IMR-90 (cell line): ENCODE measurements at regions not wholly inside any gene's neighbourhood (a gene's known extent, or its start where the extent isn't known, plus 50 kb on each side); places are given as distances from the start of the nearest gene placed in this dataset.

ENCODE experiments used
- ATAC-seq: fragments of 200-7000 bp; cut with Tn5 transposase; 2 replicates; pipeline ENCODE4 v1.9.1; 2020; ENCODE audit warnings: low read depth, mild to moderate bottlenecking, moderate library complexity
- BruUV-seq: library from RNA; stranded (reverse); fragments of 400-500 nt; replicated peaks from 2 replicates; lab custom pipeline; 2021; lab: Mats Ljungman, UMichigan
- CTCF ChIA-PET: fragments of 300-600 bp; formaldehyde crosslinking; extraction: SDS; loops from one replicate; lab custom pipeline; 2021; ENCODE audit warnings: antibody characterized with exemption; lab: Yijun Ruan, JAX
- POLR2A ChIA-PET: fragments of 300-600 bp; sonication (Branson Sonifier 250); formaldehyde crosslinking; loops from one replicate; lab custom pipeline; 2022; ENCODE audit warnings: antibody characterized with exemption; ENCODE audit not compliant: unreplicated experiment; lab: Charles Lee
- DNase-seq: peaks from one replicate; pipeline ENCODE4 v3.0.0; 2013
- H2AFZ ChIP-seq: replicated peaks from 2 replicates; pipeline ENCODE3; 2013; ENCODE audit warnings: low read length, mild to moderate bottlenecking; ENCODE audit not compliant: poor library complexity
- H2AK5ac ChIP-seq: 2 replicates; pipeline ENCODE4 v1.6.1; 2013; ENCODE audit warnings: low read depth, low read length, inconsistent platforms
- H2AK9ac ChIP-seq: replicated peaks from 2 replicates; pipeline ENCODE3; 2013; ENCODE audit warnings: mild to moderate bottlenecking, low read depth, low read length, moderate library complexity; ENCODE audit not compliant: poor library complexity
- H2BK120ac ChIP-seq: 2 replicates; pipeline ENCODE4 v1.6.1; 2013; ENCODE audit warnings: low read depth, low read length, inconsistent platforms
- H2BK15ac ChIP-seq: 3 replicates; pipeline ENCODE4 v1.6.1; 2013; ENCODE audit warnings: low read depth, low read length, inconsistent platforms
- H2BK20ac ChIP-seq: 2 replicates; pipeline ENCODE4 v1.6.1; 2013; ENCODE audit warnings: low read depth, mild to moderate bottlenecking, inconsistent platforms, low read length, moderate library complexity
- H2BK5ac ChIP-seq: 2 replicates; pipeline ENCODE4 v1.6.1; 2013; ENCODE audit warnings: mild to moderate bottlenecking, low read depth, low read length, inconsistent platforms; ENCODE audit not compliant: poor library complexity, severe bottlenecking
- H3K14ac ChIP-seq: replicated peaks from 2 replicates; pipeline ENCODE4 v1.6.1; 2013; ENCODE audit warnings: low read depth, low read length, inconsistent platforms
- H3K18ac ChIP-seq: 2 replicates; pipeline ENCODE4 v1.6.1; 2013; ENCODE audit warnings: low read depth, low read length, control low read depth
- H3K23ac ChIP-seq: 2 replicates; pipeline ENCODE4 v1.6.1; 2013; ENCODE audit warnings: low read depth, low read length, inconsistent platforms
- H3K27ac ChIP-seq: 2 replicates; pipeline ENCODE4 v1.5.1; 2013; ENCODE audit warnings: mild to moderate bottlenecking, control low read depth, low read length; ENCODE audit not compliant: insufficient read depth
- H3K27me3 ChIP-seq: 2 replicates; pipeline ENCODE4 v1.6.1; 2013; ENCODE audit warnings: low read length; ENCODE audit not compliant: control insufficient read depth, insufficient read depth
- H3K36me3 ChIP-seq: 2 replicates; pipeline ENCODE4 v1.6.1; 2013; ENCODE audit warnings: low read length, mixed read lengths; ENCODE audit not compliant: control insufficient read depth, insufficient read depth
- H3K4ac ChIP-seq: 2 replicates; pipeline ENCODE4 v1.6.1; 2013; ENCODE audit warnings: low read depth, low read length, inconsistent platforms
- H3K4me1 ChIP-seq: 2 replicates; pipeline ENCODE4 v1.6.1; 2013; ENCODE audit warnings: low read length, mixed read lengths; ENCODE audit not compliant: control insufficient read depth, insufficient read depth
- H3K4me2 ChIP-seq: 2 replicates; pipeline ENCODE4 v1.6.1; 2013; ENCODE audit warnings: low read depth, mild to moderate bottlenecking, control low read depth, low read length, moderate library complexity
- H3K4me3 ChIP-seq: 2 replicates; pipeline ENCODE4 v1.5.1; 2013; ENCODE audit warnings: low read depth, mild to moderate bottlenecking, control low read depth, low read length, moderate library complexity; ENCODE audit not compliant: insufficient read depth
- H3K56ac ChIP-seq: 2 replicates; pipeline ENCODE4 v1.6.1; 2013; ENCODE audit warnings: low read length, inconsistent platforms; ENCODE audit not compliant: insufficient read depth; ENCODE audit errors: extremely low read depth
- H3K79me1 ChIP-seq, 2 experiments: 2 replicates each; pipeline ENCODE4 v1.6.1; 2013; ENCODE audit warnings: low read length in 2 of 2, inconsistent platforms in 1 of 2, low read depth in 1 of 2
- H3K9ac ChIP-seq: 2 replicates; pipeline ENCODE4 v1.6.1; 2013; ENCODE audit warnings: low read depth, low read length, control low read depth
- H3K9me1 ChIP-seq: 2 replicates; pipeline ENCODE4 v1.6.1; 2013; ENCODE audit warnings: low read length, inconsistent platforms; ENCODE audit not compliant: insufficient read depth
- H3K9me3 ChIP-seq: 2 replicates; pipeline ENCODE4 v1.6.1; 2013; ENCODE audit warnings: low read length; ENCODE audit not compliant: control insufficient read depth, insufficient read depth
- H4K20me1 ChIP-seq: 2 replicates; pipeline ENCODE4 v1.6.1; 2013; ENCODE audit warnings: low read length, inconsistent platforms; ENCODE audit not compliant: insufficient read depth
- H4K5ac ChIP-seq: 2 replicates; pipeline ENCODE4 v1.6.1; 2013; ENCODE audit warnings: mild to moderate bottlenecking, low read depth, low read length, control low read depth
- H4K8ac ChIP-seq, 2 experiments: 2 replicates each; pipeline ENCODE4 v1.6.1; 2013; ENCODE audit warnings: low read depth in 2 of 2, low read length in 2 of 2, control low read depth in 1 of 2, inconsistent platforms in 1 of 2
- H4K91ac ChIP-seq: 2 replicates; pipeline ENCODE4 v1.6.1; 2013; ENCODE audit warnings: low read depth, low read length, inconsistent platforms; ENCODE audit not compliant: insufficient read depth
- POLR2A ChIP-seq: IDR thresholded peaks from 2 replicates; pipeline ENCODE4 v1.6.1; 2012; ENCODE audit warnings: mild to moderate bottlenecking, low read depth, low read length
- RAD21 ChIP-seq: IDR thresholded peaks from 2 replicates; pipeline ENCODE4 v1.6.1; 2012; ENCODE audit warnings: low read length, improper control_type of control experiment
- RCOR1 ChIP-seq: IDR thresholded peaks from 2 replicates; pipeline ENCODE4 v1.6.1; 2012; ENCODE audit warnings: mild to moderate bottlenecking, low read length, improper control_type of control experiment; ENCODE audit not compliant: insufficient replicate concordance
- USF2 ChIP-seq: fragments of 150-350 bp; IDR thresholded peaks from 2 replicates; pipeline ENCODE4 v1.6.1; 2017; ENCODE audit warnings: mild to moderate bottlenecking, antibody characterized with exemption, low read length, low read depth
- WGBS, 2 experiments: methylation state at CpG; one replicate each; pipeline versions ENCODE4 v1.1.5 to v1.1.7; 2013; ENCODE audit warnings: missing lambda C conversion rate in 2 of 2; ENCODE audit not compliant: insufficient read length in 1 of 2; ENCODE audit errors: extremely low coverage in 2 of 2; 5-methylcytosine and 5-hydroxymethylcytosine counted together
- dilution Hi-C: fragments of 300-500 bp; cut with HindIII; formaldehyde crosslinking; loops from one replicate; pipeline ENCODE4 v1.14.3; 2018; ENCODE audit warnings: low sequenced_read_pairs; ENCODE audit not compliant: unreplicated experiment
- in situ Hi-C: fragments of 300-500 bp; cut with MboI; formaldehyde crosslinking; loops from 3 replicates; pipeline ENCODE4 v1.14.3; 2019; ENCODE audit warnings: low sequenced_read_pairs, inconsistent platforms, mixed read lengths
- intact Hi-C: fragments of 100-400 bp; cut with micrococcal nuclease; formaldehyde crosslinking; loops from 2 replicates; pipeline ENCODE4 v1.10.0; 2022

GRCh38 chr18:41630232-41630886 is 324.7 kb upstream of the PIK3C3 start:
- TF ChIP-seq USF2 (no peak), RCOR1 (no peak), POLR2A (no peak), RAD21 (no peak)
- Histone ChIP-seq H3K4me3 (no peak overlapping the region), H2AK5ac (no peak overlapping the region), H2AK9ac (no peak overlapping the region), H3K4me2 (no peak overlapping the region), H4K8ac (no peak overlapping the region), H3K23ac (no peak overlapping the region), H3K9me1 (no peaks in the 10 kb centered on the region), H3K14ac (no peak overlapping the region), H2BK20ac (no peak overlapping the region), H3K18ac (no peak overlapping the region), H4K20me1 (no peaks in the 10 kb centered on the region), H4K5ac (no peak overlapping the region), H3K56ac (no peak overlapping the region), H3K4ac (no peak overlapping the region), H2BK15ac (no peak overlapping the region), H3K27ac (no peak overlapping the region), H3K36me3 (no peaks in the 10 kb centered on the region), H3K79me1 (no peaks in the 10 kb centered on the region), H4K91ac (no peak overlapping the region), H3K9ac (no peak overlapping the region), H2BK120ac (no peak overlapping the region), H2AFZ (no peak overlapping the region), H3K27me3 (no peaks in the 10 kb centered on the region), H3K4me1 (no peaks in the 10 kb centered on the region), H2BK5ac (no peak overlapping the region), H3K9me3 (0 out of 2 replicates have a peak, but pooled peaks cover 1% of the 10 kb centered on the region)
- ChIA-PET POLR2A (no interaction called here), CTCF (no interaction called here)
- in situ Hi-C loops, result no loop called here
- ATAC-seq (no peak), DNase-seq (no peak)
- intact Hi-C loops, result no loop called here
- no TSS peak for BruUV-seq
- dilution Hi-C loops, result no loop called here
- WGBS, 2 experiments, result 43% methylated on average over 1 of the region's 8 CpGs; no CpG with 5 or more reads in 1 of the 2 experiments
